GM19328 (cell line): ENCODE measurements at regions not wholly inside any gene's neighbourhood (a gene's known extent, or its start where the extent isn't known, plus 50 kb on each side); places are given as distances from the start of the nearest gene placed in this dataset.
"Not testable (repeated sequence)": the region's sequence is repeated elsewhere in the genome, so short reads cannot be mapped to it uniquely, and the experiment has no call there.

Experiments
- ATAC-seq: cut with Tn5 transposase; IDR thresholded peaks from one replicate; pipeline ENCODE4 v1.9.1; 2021; ENCODE audit warnings: mild to moderate bottlenecking, moderate library complexity; ENCODE audit not compliant: unreplicated experiment

- no peak for ATAC-seq
Measured at GRCh38 chr4:31877429-31877828, 1157.3 kb downstream of the PCDH7 start.

- not testable (repeated sequence) for ATAC-seq
Measured at GRCh38 chr4:31880837-31881236, 1160.7 kb downstream of the PCDH7 start.

GRCh38 chr4:31896349-31896748, 1176.2 kb downstream of the PCDH7 start:
- no peak for ATAC-seq

- ATAC-seq: no peak
Measured at GRCh38 chr4:31905363-31905762, 1185.2 kb downstream of the PCDH7 start.

GRCh38 chr4:31908261-31908660, 1188.1 kb downstream of the PCDH7 start:
- no peak for ATAC-seq

- ATAC-seq: no peak
Measured at GRCh38 chr4:31917334-31917733, 1197.2 kb downstream of the PCDH7 start.

GRCh38 chr4:31918891-31919290, 1198.7 kb downstream of the PCDH7 start:
- ATAC-seq: no peak

- no peak for ATAC-seq
Measured at GRCh38 chr4:31923634-31924033, 1203.5 kb downstream of the PCDH7 start.

GRCh38 chr4:31929676-31930345, 1209.6 kb downstream of the PCDH7 start:
- ATAC-seq: no peak

GRCh38 chr4:31946456-31946855, 1226.3 kb downstream of the PCDH7 start:
- no peak for ATAC-seq

GRCh38 chr4:31947101-31947500, 1226.9 kb downstream of the PCDH7 start:
- no peak for ATAC-seq

- no peak for ATAC-seq
Measured at GRCh38 chr4:31949045-31949444, 1228.9 kb downstream of the PCDH7 start.

- no peak for ATAC-seq
Measured at GRCh38 chr4:31955346-31955745, 1235.2 kb downstream of the PCDH7 start.

- no peak for ATAC-seq
Measured at GRCh38 chr4:31959972-31960371, 1239.8 kb downstream of the PCDH7 start.

- ATAC-seq: no peak
Measured at GRCh38 chr4:31964685-31965084, 1244.5 kb downstream of the PCDH7 start.

- ATAC-seq: no peak
Measured at GRCh38 chr4:31968842-31969241, 1248.7 kb downstream of the PCDH7 start.

- ATAC-seq: no peak
Measured at GRCh38 chr4:31974490-31975002, 1254.4 kb downstream of the PCDH7 start.

GRCh38 chr4:31979988-31980387, 1259.8 kb downstream of the PCDH7 start:
- ATAC-seq: no peak

- ATAC-seq: no peak
Measured at GRCh38 chr4:31983246-31983645, 1263.1 kb downstream of the PCDH7 start.

GRCh38 chr4:31983677-31984076, 1263.5 kb downstream of the PCDH7 start:
- no peak for ATAC-seq

- no peak for ATAC-seq
Measured at GRCh38 chr4:31984872-31985271, 1264.7 kb downstream of the PCDH7 start.

- ATAC-seq: no peak
Measured at GRCh38 chr4:31995943-31996901, 1276.1 kb downstream of the PCDH7 start.
